ENCODE measurements at regions not wholly inside any gene's neighbourhood (a gene's known extent, or its start where the extent isn't known, plus 50 kb on each side); places are given as distances from the start of the nearest gene placed in this dataset.
A peak's percentile ranks its signal among the peaks of the same experiment; 100 is the strongest.

GRCh38 chr4:156227321-156227720 is 273.7 kb upstream of the CTSO start:
- ATAC-seq, result no peak
- H3K9me3 ChIP-seq, result no peaks in the 10 kb centered on the region
- no peaks in the 10 kb centered on the region for H3K4me1 ChIP-seq
- no peak overlapping the region for H3K27ac ChIP-seq
- H3K27me3 ChIP-seq (ENCODE audit: insufficient read depth in 3 of 3, low read length in 2 of 3), result no peaks in the 10 kb centered on the region
- no peak for DNase-seq
- no peaks in the 10 kb centered on the region for H3K36me3 ChIP-seq (ENCODE audit: insufficient read depth in 1 of 2, low read depth in 1 of 2)
- no peak overlapping the region for H3K4me3 ChIP-seq
- TF ChIP-seq CTCF (IDR thresholded peaks at IDR 0.05), result no peak
- intact Hi-C loops (cut with DNase I), result no loop called here

- WGBS, 3 donors, result 62 to 73% (median 68%) methylated on average over 2 of the region's 2 CpGs
- no peak for DNase-seq
- Histone ChIP-seq H3K36me3 (ENCODE audit: insufficient read depth in 1 of 2, low read depth in 1 of 2) (no peaks in the 10 kb centered on the region), H3K4me3 (no peak overlapping the region), H3K9me3 (no peaks in the 10 kb centered on the region), H3K4me1 (no peaks in the 10 kb centered on the region), H3K27ac (no peak overlapping the region), H3K27me3 (ENCODE audit: insufficient read depth in 3 of 3, low read length in 2 of 3) (no peaks in the 10 kb centered on the region)
- TF ChIP-seq CTCF (IDR thresholded peaks at IDR 0.05), result no peak
- intact Hi-C loops (cut with DNase I), result no loop called here
- ATAC-seq, result no peak
These were observed 270.3 kb upstream of the CTSO start for GRCh38 chr4:156223985-156224384.

- H3K27me3 ChIP-seq (ENCODE audit: insufficient read depth in 3 of 3, low read length in 2 of 3), result no peaks in the 10 kb centered on the region
- H3K4me1 ChIP-seq, result no peaks in the 10 kb centered on the region
- intact Hi-C loops (cut with DNase I), result no loop called here
- 19 to 31% (median 27%) methylated on average over 1 of the region's 1 CpG for WGBS, 3 donors
- no peaks in the 10 kb centered on the region for H3K36me3 ChIP-seq (ENCODE audit: insufficient read depth in 1 of 2, low read depth in 1 of 2)
- no peaks in the 10 kb centered on the region for H3K9me3 ChIP-seq
- H3K27ac ChIP-seq, result no peak overlapping the region
- no peak for ATAC-seq
- no peak overlapping the region for H3K4me3 ChIP-seq
- no peak for DNase-seq
- TF ChIP-seq CTCF (IDR thresholded peaks at IDR 0.05), result no peak
These were observed 263.6 kb upstream of the CTSO start for GRCh38 chr4:156217236-156217635.

GRCh38 chr4:156201050-156201449 is 247.4 kb upstream of the CTSO start:
- Histone ChIP-seq H3K9me3 (no peaks in the 10 kb centered on the region), H3K4me3 (no peak overlapping the region), H3K4me1 (no peaks in the 10 kb centered on the region), H3K36me3 (ENCODE audit: insufficient read depth in 1 of 2, low read depth in 1 of 2) (no peaks in the 10 kb centered on the region), H3K27ac (no peak overlapping the region), H3K27me3 (ENCODE audit: insufficient read depth in 3 of 3, low read length in 2 of 3) (no peaks in the 10 kb centered on the region)
- no peak for TF ChIP-seq CTCF (IDR thresholded peaks at IDR 0.05)
- ATAC-seq (no peak), DNase-seq (no peak)
- intact Hi-C loops (cut with DNase I), result no loop called here

GRCh38 chr4:156198511-156198910 is 244.8 kb upstream of the CTSO start:
- ATAC-seq (no peak), DNase-seq (peak in 1 of 2 donors; percentile 33)
- H3K4me1 ChIP-seq, result no peaks in the 10 kb centered on the region
- no peak for TF ChIP-seq CTCF (IDR thresholded peaks at IDR 0.05)
- no peaks in the 10 kb centered on the region for H3K27me3 ChIP-seq (ENCODE audit: insufficient read depth in 3 of 3, low read length in 2 of 3)
- intact Hi-C loops (cut with DNase I), result no loop called here
- no peak overlapping the region for H3K27ac ChIP-seq
- no peaks in the 10 kb centered on the region for H3K9me3 ChIP-seq
- 83 to 94% (median 94%) methylated on average over 15 of the region's 15 CpGs for WGBS, 3 donors
- H3K4me3 ChIP-seq, result no peak overlapping the region
- no peaks in the 10 kb centered on the region for H3K36me3 ChIP-seq (ENCODE audit: insufficient read depth in 1 of 2, low read depth in 1 of 2)
